Cardiac muscle cell (in vitro differentiated cells and primary cell): ENCODE measurements at regions not wholly inside any gene's neighbourhood (a gene's known extent, or its start where the extent isn't known, plus 50 kb on each side); places are given as distances from the start of the nearest gene placed in this dataset.
A peak's percentile ranks its signal among the peaks of the same experiment; 100 is the strongest.
"Not testable (repeated sequence)": the region's sequence is repeated elsewhere in the genome, so short reads cannot be mapped to it uniquely, and the experiment has no call there.

Experiments used
- DNase-seq, 2 donors: peaks; one replicate each; pipeline versions ENCODE4 v3.0.0 to v3.0.0-alpha.2; 2010 to 2017; ENCODE audit warnings: low read depth in 1 of 2, low spot score in 1 of 2
- H3K27ac ChIP-seq: fragments of 200-600 bp; sonication (generic); 2 replicates; pipeline ENCODE4 v1.5.1; 2016
- H3K27me3 ChIP-seq: fragments of 200-600 bp; sonication (generic); 2 replicates; pipeline ENCODE4 v1.6.0; 2016; ENCODE audit warnings: control low read depth
- H3K36me3 ChIP-seq: fragments of 200-600 bp; sonication (generic); 2 replicates; pipeline ENCODE4 v1.5.1; 2016; ENCODE audit warnings: control low read depth
- H3K4me1 ChIP-seq: fragments of 200-600 bp; sonication (generic); 2 replicates; pipeline ENCODE4 v1.8.1; 2017; ENCODE audit warnings: low read depth, mild to moderate bottlenecking, mixed run types
- H3K4me3 ChIP-seq: fragments of 200-600 bp; sonication (generic); 2 replicates; pipeline ENCODE4 v1.5.1; 2016; ENCODE audit warnings: mild to moderate bottlenecking
- H3K9me3 ChIP-seq: fragments of 200-600 bp; sonication (generic); 2 replicates; pipeline ENCODE4 v1.5.1; 2017; ENCODE audit warnings: low read depth, mild to moderate bottlenecking, control low read depth
- CTCF ChIP-seq: IDR thresholded peaks from 2 replicates; pipeline ENCODE4 v1.5.1; 2012; ENCODE audit warnings: low read depth, mild to moderate bottlenecking, low read length

GRCh38 chr6:144955859-144956258 lies 670.7 kb downstream of the UTRN start:
- peak in 1 of 2 donors; percentile 8 for DNase-seq
- no peak overlapping the region for H3K4me3 ChIP-seq
- no peaks in the 10 kb centered on the region for H3K36me3 ChIP-seq
- H3K4me1 ChIP-seq, result no peaks in the 10 kb centered on the region
- no peaks in the 10 kb centered on the region for H3K27me3 ChIP-seq
- H3K27ac ChIP-seq, result no peak overlapping the region
- TF ChIP-seq CTCF, result no peak
- H3K9me3 ChIP-seq, result no peaks in the 10 kb centered on the region

GRCh38 chr6:144956697-144957096 lies 671.6 kb downstream of the UTRN start:
- not testable (repeated sequence) for H3K4me1 ChIP-seq, H3K27ac ChIP-seq, DNase-seq, H3K4me3 ChIP-seq, H3K27me3 ChIP-seq, H3K9me3 ChIP-seq, H3K36me3 ChIP-seq

GRCh38 chr6:144957236-144957937 lies 672.3 kb downstream of the UTRN start:
- H3K36me3 ChIP-seq, result no peaks in the 10 kb centered on the region
- no peaks in the 10 kb centered on the region for H3K27me3 ChIP-seq
- H3K4me3 ChIP-seq, result no peak overlapping the region
- DNase-seq, result no peak
- no peaks in the 10 kb centered on the region for H3K4me1 ChIP-seq
- TF ChIP-seq CTCF, result no peak
- no peaks in the 10 kb centered on the region for H3K9me3 ChIP-seq
- H3K27ac ChIP-seq, result no peak overlapping the region

- no peaks in the 10 kb centered on the region for H3K36me3 ChIP-seq
- H3K27me3 ChIP-seq, result no peaks in the 10 kb centered on the region
- H3K4me1 ChIP-seq, result no peaks in the 10 kb centered on the region
- no peak overlapping the region for H3K27ac ChIP-seq
- H3K4me3 ChIP-seq, result no peak overlapping the region
- no peak for TF ChIP-seq CTCF
- DNase-seq, result no peak
- H3K9me3 ChIP-seq, result no peaks in the 10 kb centered on the region
These were observed 684.0 kb downstream of the UTRN start for GRCh38 chr6:144969154-144969553.

- H3K27me3 ChIP-seq, result no peaks in the 10 kb centered on the region
- H3K4me1 ChIP-seq, result no peaks in the 10 kb centered on the region
- no peak overlapping the region for H3K4me3 ChIP-seq
- no peaks in the 10 kb centered on the region for H3K9me3 ChIP-seq
- H3K36me3 ChIP-seq, result no peaks in the 10 kb centered on the region
- TF ChIP-seq CTCF, result no peak
- no peak overlapping the region for H3K27ac ChIP-seq
- DNase-seq, result no peak
These were observed 684.6 kb downstream of the UTRN start for GRCh38 chr6:144969602-144970272.

- not testable (repeated sequence) for H3K4me3 ChIP-seq, H3K36me3 ChIP-seq, H3K9me3 ChIP-seq, H3K27me3 ChIP-seq
- DNase-seq, result peak in 1 of 2 donors; percentile 68
- peaks cover 15% of the 10 kb centered on the region for H3K4me1 ChIP-seq
- peak overlapping the region; percentile 74 for H3K27ac ChIP-seq
These were observed 692.2 kb downstream of the UTRN start for GRCh38 chr6:144977250-144977864.
